NCI-H2196 treated with DMSO at 0.1 percent for 48 hours (cell line): ENCODE measurements at regions not wholly inside any gene's neighbourhood (a gene's known extent, or its start where the extent isn't known, plus 50 kb on each side); places are given as distances from the start of the nearest gene placed in this dataset.

Experiments used
- DNase-seq: peaks from one replicate; lab custom pipeline; 2025; ENCODE audit not compliant: unreplicated experiment; lab: John Stamatoyannopoulos, UW

- DNase-seq, result no peak
These were observed 137.2 kb upstream of the IQSEC1 start for GRCh38 chr3:13210221-13210975.

GRCh38 chr3:13209634-13209997, 136.4 kb upstream of the IQSEC1 start:
- DNase-seq, result no peak

GRCh38 chr3:13208706-13209633, 135.7 kb upstream of the IQSEC1 start:
- no peak for DNase-seq

- DNase-seq, result no peak
These were observed 134.9 kb upstream of the IQSEC1 start for GRCh38 chr3:13207975-13208705.

- DNase-seq, result no peak
These were observed 134.3 kb upstream of the IQSEC1 start for GRCh38 chr3:13207578-13207922.

- DNase-seq, result no peak
These were observed 133.8 kb upstream of the IQSEC1 start for GRCh38 chr3:13206799-13207577.

- DNase-seq, result no peak
These were observed 132.4 kb upstream of the IQSEC1 start for GRCh38 chr3:13205567-13206143.

- no peak for DNase-seq
These were observed 130.9 kb upstream of the IQSEC1 start for GRCh38 chr3:13204177-13204581.

- no peak for DNase-seq
These were observed 130.4 kb upstream of the IQSEC1 start for GRCh38 chr3:13203398-13204176.

- no peak for DNase-seq
These were observed 129.6 kb upstream of the IQSEC1 start for GRCh38 chr3:13202744-13203397.

GRCh38 chr3:13201851-13202250, 128.6 kb upstream of the IQSEC1 start:
- DNase-seq, result no peak

GRCh38 chr3:13200946-13201345, 127.7 kb upstream of the IQSEC1 start:
- DNase-seq, result no peak

GRCh38 chr3:13200465-13200864, 127.2 kb upstream of the IQSEC1 start:
- DNase-seq, result no peak

- DNase-seq, result no peak
These were observed 126.7 kb upstream of the IQSEC1 start for GRCh38 chr3:13199899-13200451.

GRCh38 chr3:13199006-13199776, 126.0 kb upstream of the IQSEC1 start:
- DNase-seq, result no peak

- DNase-seq, result no peak
These were observed 125.1 kb upstream of the IQSEC1 start for GRCh38 chr3:13198264-13198879.

- no peak for DNase-seq
These were observed 124.6 kb upstream of the IQSEC1 start for GRCh38 chr3:13197795-13198194.

GRCh38 chr3:13197281-13197680, 124.1 kb upstream of the IQSEC1 start:
- DNase-seq, result no peak
